GM19328 (cell line): ENCODE measurements at regions not wholly inside any gene's neighbourhood (a gene's known extent, or its start where the extent isn't known, plus 50 kb on each side); places are given as distances from the start of the nearest gene placed in this dataset.
"Not testable (repeated sequence)": the region's sequence is repeated elsewhere in the genome, so short reads cannot be mapped to it uniquely, and the experiment has no call there.

ENCODE experiments used
- ATAC-seq: cut with Tn5 transposase; IDR thresholded peaks from one replicate; pipeline ENCODE4 v1.9.1; 2021; ENCODE audit warnings: mild to moderate bottlenecking, moderate library complexity; ENCODE audit not compliant: unreplicated experiment

- ATAC-seq, result no peak
Observed at GRCh38 chr16:86880316-86881117, 302.2 kb downstream of the FOXL1 start.

DNA sequence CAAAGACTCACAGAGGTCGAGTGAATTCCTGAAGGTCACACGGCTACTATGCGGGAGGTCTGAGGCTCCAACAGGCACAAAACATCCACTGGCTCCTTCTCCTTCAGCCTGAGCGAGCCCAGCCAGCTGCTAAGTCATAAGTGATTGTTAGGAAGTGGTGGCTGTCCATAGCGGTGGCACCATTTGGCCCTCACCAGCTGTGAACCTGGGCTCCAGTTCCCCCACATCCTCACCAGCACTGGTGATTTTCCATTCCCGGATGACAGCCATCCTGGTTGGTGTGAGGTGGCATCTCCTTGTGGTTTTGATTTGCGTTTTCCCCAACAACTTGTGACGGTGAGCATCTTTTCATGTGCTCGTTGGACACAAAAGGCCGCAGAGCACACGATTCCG, 302.8 kb downstream of the FOXL1 start:
- ATAC-seq, result no peak

- no peak for ATAC-seq
Observed at GRCh38 chr16:86881861-86882273, 303.5 kb downstream of the FOXL1 start.

DNA sequence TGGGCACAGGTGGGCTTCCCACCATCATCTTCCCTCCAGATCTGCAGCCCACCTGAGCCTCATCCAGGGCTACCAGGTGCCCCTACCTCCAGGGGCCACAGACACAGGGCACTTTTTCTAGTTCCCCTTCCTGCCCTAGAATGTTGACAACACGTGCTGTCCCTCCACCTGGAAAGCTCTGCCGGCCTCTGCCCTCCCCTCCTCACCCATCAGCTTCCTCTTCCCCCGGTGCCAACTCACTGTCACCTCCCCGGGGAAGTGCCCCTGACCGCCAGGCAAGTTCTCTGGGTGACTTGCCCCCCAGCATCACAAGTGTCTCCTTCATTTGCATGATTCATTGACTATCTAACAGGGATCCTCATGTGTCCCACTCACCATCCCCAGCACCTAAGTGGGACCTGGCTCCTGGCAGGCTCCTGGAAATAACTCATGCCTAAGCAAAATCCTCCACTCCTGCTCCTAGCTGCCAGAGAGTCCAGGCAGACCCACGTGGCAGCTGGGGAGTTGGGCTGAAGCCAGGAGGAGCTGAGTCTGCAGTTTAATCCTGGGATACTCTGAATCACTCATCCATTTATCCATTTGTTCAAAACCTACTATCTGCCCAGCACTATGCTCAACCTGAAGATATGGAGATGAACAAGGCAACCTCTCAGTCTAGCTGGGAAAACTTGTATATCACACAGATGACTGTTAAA, 304.4 kb downstream of the FOXL1 start:
- ATAC-seq, result no peak

GRCh38 chr16:86883583-86884389, 305.4 kb downstream of the FOXL1 start:
- ATAC-seq, result no peak

DNA sequence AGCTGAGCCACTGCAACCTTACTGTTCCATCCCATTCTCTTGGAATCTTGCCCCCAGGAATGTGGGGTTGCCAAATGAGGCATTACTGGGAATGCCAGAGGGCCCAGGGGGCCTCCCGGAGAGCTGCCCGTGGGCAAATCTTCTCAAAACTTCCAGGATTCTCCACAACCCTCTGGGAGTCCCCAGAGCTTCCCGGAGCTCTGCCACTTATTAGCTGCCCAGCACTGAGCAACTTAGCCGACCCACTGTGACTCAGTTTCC, 306.0 kb downstream of the FOXL1 start:
- ATAC-seq, result no peak

- no peak for ATAC-seq
Observed at GRCh38 chr16:86885139-86885538, 306.8 kb downstream of the FOXL1 start.

GRCh38 chr16:86886651-86887050, 308.3 kb downstream of the FOXL1 start:
- no peak for ATAC-seq

- ATAC-seq, result no peak
Observed at GRCh38 chr16:86887416-86887815, 309.1 kb downstream of the FOXL1 start.

GRCh38 chr16:86888231-86889053, 310.1 kb downstream of the FOXL1 start:
- ATAC-seq, result no peak

GRCh38 chr16:86889054-86889366, 310.7 kb downstream of the FOXL1 start:
- not testable (repeated sequence) for ATAC-seq

DNA sequence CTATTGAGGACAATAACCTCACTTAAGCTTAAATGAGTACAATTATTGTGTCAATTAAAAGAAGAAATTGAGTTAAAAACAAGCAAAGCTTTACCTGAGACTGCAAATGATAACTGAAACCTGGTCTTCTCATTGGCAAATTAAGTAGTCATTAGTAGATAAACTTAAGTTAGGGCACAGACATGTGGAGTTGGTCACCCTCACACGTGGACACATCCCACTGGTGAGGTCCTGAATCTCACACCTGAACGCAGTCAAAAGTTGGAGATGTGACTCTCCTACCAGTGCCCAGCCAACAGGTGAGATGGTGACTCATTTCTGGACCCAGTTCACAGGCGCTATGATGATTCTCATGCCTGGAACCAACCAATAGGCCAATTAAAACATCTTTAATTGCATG, 311.6 kb downstream of the FOXL1 start:
- no peak for ATAC-seq

GRCh38 chr16:86891121-86891520, 312.8 kb downstream of the FOXL1 start:
- no peak for ATAC-seq

- no peak for ATAC-seq
Observed at GRCh38 chr16:86891631-86892030, 313.3 kb downstream of the FOXL1 start.

DNA sequence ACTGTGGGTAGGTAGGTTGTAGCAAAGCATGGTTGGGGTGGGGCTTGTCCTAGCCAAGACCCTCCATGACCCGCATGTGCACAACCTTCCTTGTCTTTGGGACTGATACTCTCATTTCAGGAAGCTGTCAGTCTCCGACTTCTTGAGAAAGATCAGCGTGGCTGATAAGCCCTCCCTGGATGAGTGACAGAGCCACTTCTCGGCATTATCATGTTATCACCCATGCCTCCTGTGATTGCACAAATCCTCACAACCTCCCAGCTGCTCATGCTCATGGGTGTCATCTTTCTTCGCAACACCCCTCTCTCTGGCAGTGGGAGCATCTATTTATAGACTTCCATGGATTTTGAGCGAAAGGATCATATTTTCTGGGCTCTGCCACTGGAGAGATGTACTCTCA, 314.2 kb downstream of the FOXL1 start:
- ATAC-seq, result no peak

DNA sequence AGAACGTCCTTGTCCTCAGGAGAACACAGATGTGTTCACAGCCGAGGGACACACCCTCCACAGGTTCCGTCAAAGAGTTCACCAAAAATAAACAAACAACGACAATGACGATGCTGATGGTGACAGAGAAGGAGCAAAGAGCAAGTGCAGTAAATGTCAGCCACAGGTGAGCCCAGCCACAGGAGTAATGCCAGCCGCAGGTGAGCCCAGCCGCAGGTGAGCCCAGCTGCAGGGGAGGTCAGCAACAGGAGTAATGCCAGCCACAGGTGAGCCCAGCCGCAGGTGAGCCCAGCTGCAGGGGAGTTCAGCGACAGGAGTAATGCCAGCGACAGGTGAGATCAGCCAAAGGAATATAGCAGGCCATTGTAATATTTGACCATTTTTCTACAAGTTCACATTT, 315.2 kb downstream of the FOXL1 start:
- ATAC-seq, result no peak

DNA sequence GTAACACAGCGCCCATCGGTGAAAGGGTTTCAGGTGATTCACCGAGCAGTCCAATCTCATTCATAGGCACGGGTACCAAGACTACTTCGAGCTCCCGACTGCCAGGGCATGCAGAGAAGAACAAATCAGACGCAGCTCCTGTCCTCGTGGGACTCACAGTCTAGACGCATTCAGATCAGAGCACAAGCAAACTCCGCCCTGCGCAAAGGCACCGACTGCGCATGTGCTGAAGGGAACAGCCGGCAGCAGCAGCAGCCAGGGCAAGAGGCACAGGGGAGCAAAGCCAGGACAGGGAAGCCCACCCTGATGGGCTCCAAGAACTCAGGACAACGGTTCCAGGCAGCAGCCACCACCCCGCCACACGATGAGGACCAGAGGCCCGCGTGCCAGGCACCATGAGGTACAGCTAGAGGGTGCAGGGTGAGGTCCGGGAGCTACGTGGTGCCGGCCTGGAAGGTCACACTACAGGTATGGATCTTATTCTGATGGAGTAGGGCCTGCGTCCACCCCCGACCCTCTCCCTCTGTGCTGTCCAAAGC, 315.7 kb downstream of the FOXL1 start:
- no peak for ATAC-seq

DNA sequence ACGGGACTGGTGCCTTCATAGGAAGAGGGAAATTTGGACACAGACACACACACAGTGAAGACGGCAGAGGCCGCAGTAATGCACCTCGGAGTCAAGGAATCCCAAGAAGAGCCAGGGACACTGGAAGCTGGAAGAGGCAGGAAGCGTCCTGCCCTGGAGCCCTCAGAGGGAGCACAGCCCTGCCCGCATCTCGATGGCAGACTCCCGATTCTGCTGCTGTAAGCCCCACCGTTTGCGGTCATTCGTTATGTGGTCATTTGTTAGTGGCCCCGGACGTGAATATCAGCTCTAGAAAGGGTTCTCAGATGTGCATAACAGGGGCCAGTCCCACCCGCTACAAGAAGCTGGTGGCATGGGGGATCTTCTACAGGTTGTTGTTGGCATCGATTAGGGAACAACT, 316.6 kb downstream of the FOXL1 start:
- ATAC-seq, result no peak

- no peak for ATAC-seq
Observed at GRCh38 chr16:86895606-86896005, 317.3 kb downstream of the FOXL1 start.

DNA sequence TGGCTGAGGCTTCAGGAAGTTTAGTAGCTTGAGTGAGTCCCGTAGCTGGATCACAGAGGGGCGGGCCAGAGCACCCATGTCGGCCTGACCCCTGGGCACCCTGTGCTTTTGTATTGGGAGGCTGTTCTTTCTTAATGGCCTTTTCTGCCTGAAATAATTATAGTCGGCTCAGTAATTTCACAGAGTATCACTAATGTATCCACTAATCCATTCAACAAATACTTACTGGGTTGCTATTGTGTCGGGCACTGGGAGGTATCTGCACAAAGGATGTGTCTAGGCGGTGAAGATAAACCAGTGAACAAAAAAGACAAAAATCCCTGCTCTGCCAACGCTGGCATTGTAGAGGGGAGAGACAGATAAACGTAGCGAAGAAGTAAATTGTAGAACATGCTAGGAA, 318.6 kb downstream of the FOXL1 start:
- no peak for ATAC-seq

DNA sequence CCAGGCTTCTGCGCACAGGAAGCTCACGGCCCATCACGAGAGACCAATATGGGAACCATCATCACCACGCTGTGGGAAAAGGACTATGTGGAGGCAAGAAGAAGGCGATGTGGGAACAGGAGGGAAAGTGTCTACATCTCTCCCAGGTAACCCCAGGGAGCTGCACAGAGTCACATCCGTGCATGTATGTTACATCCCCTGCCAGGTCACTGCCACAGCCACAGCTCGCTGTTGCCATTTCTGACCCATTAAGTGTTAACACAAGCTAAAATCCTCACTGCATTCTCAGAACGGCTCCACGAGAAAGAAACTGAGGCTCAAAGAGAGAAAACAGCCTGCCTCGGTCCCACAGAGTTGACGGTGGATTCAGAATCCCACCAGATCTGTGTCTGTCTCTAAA, 319.1 kb downstream of the FOXL1 start:
- ATAC-seq, result no peak
